ENCODE measurements at regions not wholly inside any gene's neighbourhood (a gene's known extent, or its start where the extent isn't known, plus 50 kb on each side); places are given as distances from the start of the nearest gene placed in this dataset.

DNA sequence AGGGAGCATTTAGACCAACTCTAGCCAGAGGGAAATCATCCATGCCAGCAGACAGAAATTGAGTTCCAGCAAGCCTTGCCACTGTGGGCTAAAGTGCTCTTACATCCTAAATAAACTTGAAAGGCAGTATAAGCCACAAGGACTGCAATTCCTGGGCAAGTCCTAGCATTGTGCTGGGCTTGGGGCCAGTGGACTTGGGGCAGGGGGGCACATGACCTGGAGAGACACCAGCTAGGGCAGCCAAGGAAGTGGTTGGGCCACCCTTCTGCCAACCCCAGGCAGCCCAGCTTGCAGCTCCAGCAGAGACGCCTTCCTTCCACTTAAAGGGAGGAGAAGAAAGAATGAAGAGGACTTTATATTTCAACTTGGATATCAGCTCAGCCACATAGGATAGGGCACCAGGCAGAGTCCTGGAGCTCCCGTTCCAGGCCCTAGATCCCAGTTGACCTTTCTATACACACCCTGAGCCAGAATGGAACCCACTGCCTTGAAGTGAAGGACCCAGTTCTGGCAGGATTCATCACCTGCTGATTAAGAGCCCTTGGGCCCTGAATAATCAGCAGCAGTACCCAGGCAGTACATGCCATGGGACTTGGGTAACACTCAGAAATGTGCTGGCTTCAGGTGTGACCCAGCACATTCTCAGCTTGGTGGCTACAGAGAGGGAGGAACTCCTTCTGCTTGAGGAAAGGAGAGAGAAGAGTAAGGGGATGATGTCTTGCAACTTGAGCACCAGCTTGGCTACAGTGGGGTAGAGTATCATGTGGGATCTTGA is 153.0 kb downstream of the GNAI1 start:
- Histone ChIP-seq H3K4me1 (ENCODE audit: insufficient read depth, low read length, severe bottlenecking) (no peaks in the 10 kb centered on the region), H3K9me3 (ENCODE audit: low read length) (no peaks in the 10 kb centered on the region), H2AFZ (ENCODE audit: low read length) (no peak overlapping the region), H3K4me2 (ENCODE audit: low read length) (no peak overlapping the region), H3K9me2 (ENCODE audit: low read depth, low read length) (no peaks in the 10 kb centered on the region), H4K20me1 (ENCODE audit: insufficient read depth, low read length) (no peaks in the 10 kb centered on the region), H3K79me2 (ENCODE audit: insufficient read depth, low read length) (no peaks in the 10 kb centered on the region), H3F3A (ENCODE audit: insufficient read depth, low read length) (no peaks in the 10 kb centered on the region), H3K27ac (ENCODE audit: low read depth, low read length, poor library complexity, severe bottlenecking) (no peak overlapping the region), H3K9ac (ENCODE audit: low read length) (no peak overlapping the region), H3K4me3 (ENCODE audit: low read depth, low read length, poor library complexity, severe bottlenecking) (no peak overlapping the region), H3K27me3 (ENCODE audit: insufficient read depth, low read length) (no peaks in the 10 kb centered on the region), H3K36me3 (ENCODE audit: insufficient read depth, low read length) (no peaks in the 10 kb centered on the region)
- TF ChIP-seq EZH2 (IDR thresholded peaks at IDR 0.05; ENCODE audit: borderline replicate concordance, low read length): no peak
- TF ChIP-seq CTCF (IDR thresholded peaks at IDR 0.05; ENCODE audit: low read length): no peak

DNA sequence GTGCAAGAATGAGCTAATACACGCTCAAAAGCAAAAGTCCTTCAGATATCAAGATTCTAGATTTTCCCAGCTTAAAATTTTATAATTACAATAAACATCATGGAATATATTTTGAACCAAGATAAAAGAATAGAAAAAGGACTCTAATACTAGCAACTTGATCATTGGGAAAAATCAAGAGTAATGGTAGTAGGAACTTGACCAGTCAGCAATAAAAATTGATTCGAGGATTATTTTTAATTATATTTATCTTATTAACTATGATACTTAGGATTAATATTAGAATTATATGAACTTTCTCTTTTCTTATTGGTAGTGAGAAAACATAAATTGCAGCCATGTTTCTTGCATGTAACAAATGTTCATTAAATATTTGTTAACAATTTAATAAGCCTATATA is 152.0 kb downstream of the GNAI1 start:
- Histone ChIP-seq H3K9me3 (ENCODE audit: low read length) (no peaks in the 10 kb centered on the region), H3K4me3 (ENCODE audit: low read depth, low read length, poor library complexity, severe bottlenecking) (no peak overlapping the region), H3K79me2 (ENCODE audit: insufficient read depth, low read length) (no peaks in the 10 kb centered on the region), H4K20me1 (ENCODE audit: insufficient read depth, low read length) (no peaks in the 10 kb centered on the region), H3K27me3 (ENCODE audit: insufficient read depth, low read length) (no peaks in the 10 kb centered on the region), H3K4me2 (ENCODE audit: low read length) (no peak overlapping the region), H3K9ac (ENCODE audit: low read length) (no peak overlapping the region), H3K36me3 (ENCODE audit: insufficient read depth, low read length) (no peaks in the 10 kb centered on the region), H3K4me1 (ENCODE audit: insufficient read depth, low read length, severe bottlenecking) (no peaks in the 10 kb centered on the region), H3K9me2 (ENCODE audit: low read depth, low read length) (no peaks in the 10 kb centered on the region), H2AFZ (ENCODE audit: low read length) (no peak overlapping the region), H3F3A (ENCODE audit: insufficient read depth, low read length) (no peaks in the 10 kb centered on the region), H3K27ac (ENCODE audit: low read depth, low read length, poor library complexity, severe bottlenecking) (no peak overlapping the region)
- TF ChIP-seq EZH2 (IDR thresholded peaks at IDR 0.05; ENCODE audit: borderline replicate concordance, low read length) (no peak), CTCF (IDR thresholded peaks at IDR 0.05; ENCODE audit: low read length) (no peak)

GRCh38 chr7:80284855-80285254 is 150.2 kb downstream of the GNAI1 start:
- Histone ChIP-seq H3K9me2 (ENCODE audit: low read depth, low read length) (no peaks in the 10 kb centered on the region), H3K79me2 (ENCODE audit: insufficient read depth, low read length) (no peaks in the 10 kb centered on the region), H3K4me2 (ENCODE audit: low read length) (no peak overlapping the region), H3K4me3 (ENCODE audit: low read depth, low read length, poor library complexity, severe bottlenecking) (no peak overlapping the region), H3K27me3 (ENCODE audit: insufficient read depth, low read length) (no peaks in the 10 kb centered on the region), H3K4me1 (ENCODE audit: insufficient read depth, low read length, severe bottlenecking) (no peaks in the 10 kb centered on the region), H3K9ac (ENCODE audit: low read length) (no peak overlapping the region), H3K9me3 (ENCODE audit: low read length) (no peaks in the 10 kb centered on the region), H2AFZ (ENCODE audit: low read length) (no peak overlapping the region), H3F3A (ENCODE audit: insufficient read depth, low read length) (no peaks in the 10 kb centered on the region), H4K20me1 (ENCODE audit: insufficient read depth, low read length) (no peaks in the 10 kb centered on the region), H3K36me3 (ENCODE audit: insufficient read depth, low read length) (no peaks in the 10 kb centered on the region), H3K27ac (ENCODE audit: low read depth, low read length, poor library complexity, severe bottlenecking) (no peak overlapping the region)
- no peak for TF ChIP-seq EZH2 (IDR thresholded peaks at IDR 0.05; ENCODE audit: borderline replicate concordance, low read length)
- no peak for TF ChIP-seq CTCF (IDR thresholded peaks at IDR 0.05; ENCODE audit: low read length)
